Ovary (tissue), 7 donors: ENCODE measurements at regions not wholly inside any gene's neighbourhood (a gene's known extent, or its start where the extent isn't known, plus 50 kb on each side); places are given as distances from the start of the nearest gene placed in this dataset.

Source experiments
- DNase-seq, 5 donors: peaks; one replicate each; pipeline ENCODE4 v3.0.0-alpha.2; 2019 to 2020
- H3K27ac ChIP-seq, 2 donors: fragments of 200-600 bp; one replicate each; pipeline versions ENCODE4 v1.5.1 to v1.8.0; 2019 to 2022
- H3K27me3 ChIP-seq: fragments of 200-600 bp; one replicate; pipeline ENCODE4 v1.8.0; 2022
- H3K36me3 ChIP-seq: fragments of 200-600 bp; sonication (generic); one replicate; pipeline ENCODE4 v1.5.1; 2019
- H3K4me1 ChIP-seq: one replicate; pipeline ENCODE4 v1.8.1; 2013; ENCODE audit warnings: mild to moderate bottlenecking, moderate library complexity; ENCODE audit not compliant: insufficient read depth
- H3K4me3 ChIP-seq: fragments of 200-600 bp; sonication (generic); one replicate; pipeline ENCODE4 v1.5.1; 2017
- H3K9me3 ChIP-seq, 2 donors: fragments of 200-600 bp in 1 of 2; sonication (generic) in 1 of 2; one replicate each; pipeline versions ENCODE4 v1.5.1 to v1.8.1; 2013 to 2019; ENCODE audit warnings: mild to moderate bottlenecking in 1 of 2, moderate library complexity in 1 of 2
- EP300 ChIP-seq: sonication (generic); formaldehyde crosslinking; IDR thresholded peaks from one replicate; pipeline ENCODE4 v1.6.1; 2017; ENCODE audit warnings: antibody characterized with exemption
- POLR2A ChIP-seq: fragments of 450-650 bp; IDR thresholded peaks from one replicate; pipeline ENCODE4 v1.6.1; 2017; ENCODE audit warnings: antibody characterized with exemption, mild to moderate bottlenecking, moderate library complexity
- WGBS, 3 donors: extraction: QIAGEN DNeasy Blood & Tissue Kit in 1 of 3; methylation state at CpG; one replicate each; pipeline versions ENCODE4 v1.1.5 to v1.1.7; 2013 to 2017; 5-methylcytosine and 5-hydroxymethylcytosine counted together
- intact Hi-C, 4 donors: fragments of 100-400 bp; cut with DNase I; formaldehyde crosslinking; loops; one replicate each; pipeline versions ENCODE4 v1.11.0 to v1.15.1; 2022 to 2023
- TF ChIP-seq, protein P1 (sequence below), 3 donors: fragments of 450-650 bp in 2 of 3; fragments of 200-600 bp in 1 of 3; IDR thresholded peaks; one replicate each; pipeline versions ENCODE4 v1.5.1 to v1.8.0; 2016 to 2022; ENCODE audit warnings: antibody characterized with exemption in 3 of 3, mild to moderate bottlenecking in 1 of 3
- donor health status: DM: no; HTN: no; CAD: no; lungs with moderate emphysema.
- donor health status: DM: no; HTN: no; CAD: no.
- donor health status: Bipolar disorder and iron deficiency.
- donor health status: DM: no; HTN: no; CAD: no.
- donor health status: DM: yes; HTN: yes; CAD: no.

DNA sequence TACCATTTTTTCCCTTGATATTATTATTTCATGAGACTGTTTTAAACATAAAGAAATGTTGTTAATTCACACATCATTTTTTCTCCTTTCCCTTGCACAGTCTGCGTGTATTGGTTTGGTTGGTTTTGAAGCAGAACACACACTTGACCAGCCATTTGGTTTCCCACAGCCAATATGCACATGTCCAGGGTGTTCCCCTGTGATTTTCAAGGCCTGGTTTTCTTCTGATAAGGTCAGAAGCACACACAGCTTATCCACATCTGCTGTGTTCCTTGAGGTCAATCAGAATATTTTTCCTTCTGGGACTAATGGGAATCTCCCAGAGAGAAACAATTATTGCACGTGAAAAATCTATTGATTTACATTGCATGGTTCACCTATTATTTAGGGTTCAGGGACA lies 103.2 kb upstream of the EFEMP1 start:
- no peaks in the 10 kb centered on the region for H3K27me3 ChIP-seq
- intact Hi-C loops = no loop called here
- DNase-seq = no peak
- TF ChIP-seq POLR2A (no peak), EP300 (no peak)
- TF ChIP-seq, protein P1, sequence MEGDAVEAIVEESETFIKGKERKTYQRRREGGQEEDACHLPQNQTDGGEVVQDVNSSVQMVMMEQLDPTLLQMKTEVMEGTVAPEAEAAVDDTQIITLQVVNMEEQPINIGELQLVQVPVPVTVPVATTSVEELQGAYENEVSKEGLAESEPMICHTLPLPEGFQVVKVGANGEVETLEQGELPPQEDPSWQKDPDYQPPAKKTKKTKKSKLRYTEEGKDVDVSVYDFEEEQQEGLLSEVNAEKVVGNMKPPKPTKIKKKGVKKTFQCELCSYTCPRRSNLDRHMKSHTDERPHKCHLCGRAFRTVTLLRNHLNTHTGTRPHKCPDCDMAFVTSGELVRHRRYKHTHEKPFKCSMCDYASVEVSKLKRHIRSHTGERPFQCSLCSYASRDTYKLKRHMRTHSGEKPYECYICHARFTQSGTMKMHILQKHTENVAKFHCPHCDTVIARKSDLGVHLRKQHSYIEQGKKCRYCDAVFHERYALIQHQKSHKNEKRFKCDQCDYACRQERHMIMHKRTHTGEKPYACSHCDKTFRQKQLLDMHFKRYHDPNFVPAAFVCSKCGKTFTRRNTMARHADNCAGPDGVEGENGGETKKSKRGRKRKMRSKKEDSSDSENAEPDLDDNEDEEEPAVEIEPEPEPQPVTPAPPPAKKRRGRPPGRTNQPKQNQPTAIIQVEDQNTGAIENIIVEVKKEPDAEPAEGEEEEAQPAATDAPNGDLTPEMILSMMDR (IDR thresholded peaks at IDR 0.05) = no peak
- WGBS, 3 donors = 56 to 70% (median 58%) methylated on average over 2 of the region's 2 CpGs
- no peaks in the 10 kb centered on the region for H3K9me3 ChIP-seq
- no peaks in the 10 kb centered on the region for H3K36me3 ChIP-seq
- no peak overlapping the region for H3K27ac ChIP-seq
- H3K4me1 ChIP-seq = no peaks in the 10 kb centered on the region
- no peak overlapping the region for H3K4me3 ChIP-seq

GRCh38 chr2:56030062-56030461 lies 106.5 kb upstream of the EFEMP1 start:
- H3K4me1 ChIP-seq = no peaks in the 10 kb centered on the region
- TF ChIP-seq, protein P1 (IDR thresholded peaks at IDR 0.05) = no peak
- TF ChIP-seq POLR2A (no peak), EP300 (no peak)
- 70 to 78% (median 73%) methylated on average over 5 of the region's 5 CpGs for WGBS, 3 donors
- no peaks in the 10 kb centered on the region for H3K36me3 ChIP-seq
- no peaks in the 10 kb centered on the region for H3K9me3 ChIP-seq
- no peaks in the 10 kb centered on the region for H3K27me3 ChIP-seq
- DNase-seq = no peak
- no peak overlapping the region for H3K4me3 ChIP-seq
- intact Hi-C loops = no loop called here
- H3K27ac ChIP-seq = no peak overlapping the region

DNA sequence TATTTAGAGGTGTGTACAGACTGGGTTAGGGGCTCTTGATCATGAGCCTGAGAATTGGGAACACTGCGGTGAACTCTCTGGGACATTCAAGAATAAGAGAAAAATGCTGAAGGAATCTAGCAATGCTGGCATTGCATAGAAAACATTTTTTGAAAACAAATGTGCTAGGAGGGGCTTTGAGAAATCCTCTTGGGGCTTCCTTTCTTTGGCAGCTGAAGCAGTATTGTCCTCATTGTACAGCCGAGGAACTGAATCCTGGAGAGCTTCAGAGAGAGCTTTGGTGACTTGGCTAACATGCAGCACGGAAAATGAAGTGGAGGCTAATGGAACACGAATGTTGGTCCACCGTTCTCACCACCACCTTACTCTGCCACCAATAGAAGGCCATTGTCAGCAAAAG lies 107.3 kb upstream of the EFEMP1 start:
- no peaks in the 10 kb centered on the region for H3K36me3 ChIP-seq
- TF ChIP-seq, protein P1 (IDR thresholded peaks at IDR 0.05) = no peak
- TF ChIP-seq POLR2A = no peak
- TF ChIP-seq EP300 = no peak
- H3K4me1 ChIP-seq = no peaks in the 10 kb centered on the region
- no peak overlapping the region for H3K4me3 ChIP-seq
- no peak for DNase-seq
- H3K27me3 ChIP-seq = no peaks in the 10 kb centered on the region
- WGBS, 3 donors = 80 to 85% (median 82%) methylated on average over 5 of the region's 5 CpGs
- no peak overlapping the region for H3K27ac ChIP-seq
- no peaks in the 10 kb centered on the region for H3K9me3 ChIP-seq
- intact Hi-C loops = no loop called here

GRCh38 chr2:56034258-56034657 lies 110.7 kb upstream of the EFEMP1 start:
- Histone ChIP-seq H3K9me3 (no peaks in the 10 kb centered on the region), H3K4me3 (no peak overlapping the region), H3K4me1 (no peaks in the 10 kb centered on the region), H3K27ac (no peak overlapping the region), H3K27me3 (no peaks in the 10 kb centered on the region), H3K36me3 (no peaks in the 10 kb centered on the region)
- DNase-seq = no peak
- intact Hi-C loops = no loop called here
- WGBS, 3 donors = 35 to 53% (median 37%) methylated on average over 3 of the region's 3 CpGs
- TF ChIP-seq, protein P1 (IDR thresholded peaks at IDR 0.05) = no peak
- no peak for TF ChIP-seq EP300
- TF ChIP-seq POLR2A = no peak

DNA sequence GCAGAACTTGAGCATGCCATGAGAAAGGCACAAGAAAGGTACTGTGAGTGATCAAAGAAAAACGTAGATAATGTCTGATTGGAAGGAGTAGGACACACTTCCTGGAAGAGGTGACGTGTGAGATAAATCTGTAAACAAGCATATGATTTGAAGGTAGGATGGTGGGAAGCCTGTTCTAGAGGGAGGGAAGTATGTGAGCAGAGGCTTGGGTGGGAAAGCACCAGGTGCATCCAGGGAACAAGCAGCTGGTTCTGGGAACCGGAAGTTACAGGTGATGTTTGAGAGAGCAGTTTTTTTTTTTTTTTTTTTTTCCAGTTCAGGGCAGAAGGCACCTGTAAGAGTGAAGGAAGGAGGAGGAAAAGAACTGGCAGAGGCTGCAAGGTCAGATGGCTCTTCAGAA lies 116.6 kb upstream of the EFEMP1 start:
- Histone ChIP-seq H3K27me3 (no peaks in the 10 kb centered on the region), H3K36me3 (no peaks in the 10 kb centered on the region), H3K4me1 (no peaks in the 10 kb centered on the region), H3K9me3 (no peaks in the 10 kb centered on the region), H3K4me3 (no peak overlapping the region), H3K27ac (no peak overlapping the region)
- WGBS, 3 donors = 52 to 61% (median 54%) methylated on average over 3 of the region's 3 CpGs
- no peak for DNase-seq
- intact Hi-C loops = no loop called here
- no peak for TF ChIP-seq EP300
- TF ChIP-seq, protein P1 (IDR thresholded peaks at IDR 0.05) = no peak
- no peak for TF ChIP-seq POLR2A
